ENCODE measurements at regions not wholly inside any gene's neighbourhood (a gene's known extent, or its start where the extent isn't known, plus 50 kb on each side); places are given as distances from the start of the nearest gene placed in this dataset.

- H4K20me1 ChIP-seq (ENCODE audit: low read length): no peaks in the 10 kb centered on the region
- no peaks in the 10 kb centered on the region for H3F3A ChIP-seq (ENCODE audit: low read length, unreplicated experiment)
- no peak for ATAC-seq
- ChIA-PET POLR2A (ENCODE audit: unreplicated experiment) (no interaction called here), CTCF (no interaction called here)
- no peak overlapping the region for H3K9ac ChIP-seq (ENCODE audit: low read length)
- no peak overlapping the region for H3K4me3 ChIP-seq (ENCODE audit: low read length)
- intact Hi-C loops (cut with micrococcal nuclease): no loop called here
- no peaks in the 10 kb centered on the region for H3K4me1 ChIP-seq (ENCODE audit: insufficient read depth, low read length)
- no peaks in the 10 kb centered on the region for H3K79me2 ChIP-seq (ENCODE audit: low read length)
- peaks cover 5% of the 10 kb centered on the region; the same call in 1 of the 2 replicates for H3K36me3 ChIP-seq (ENCODE audit: low read depth, low read length)
- no peak for DNase-seq
- no peak overlapping the region for H3K4me2 ChIP-seq (ENCODE audit: low read length)
- no peak for TF ChIP-seq EZH2phosphoT487 (IDR thresholded peaks at IDR 0.05; ENCODE audit: borderline replicate concordance, low read length)
- no peak for TF ChIP-seq EZH2 (IDR thresholded peaks at IDR 0.05; ENCODE audit: low read length, unreplicated experiment)
- TF ChIP-seq CTCF (conservative IDR thresholded peaks at IDR 0.05; ENCODE audit: low read depth, low read length): no peak
- no peaks in the 10 kb centered on the region for H3K27me3 ChIP-seq (ENCODE audit: low read length)
- H3K9me3 ChIP-seq (ENCODE audit: low read length): 0 out of 2 replicates have a peak, but pooled peaks cover 9% of the 10 kb centered on the region
- BruUV-seq (replicated peaks): no TSS peak
- H3K9me2 ChIP-seq (replicated peaks; ENCODE audit: low read length): no peaks in the 10 kb centered on the region
- no peak overlapping the region for H3K27ac ChIP-seq (ENCODE audit: low read length)
- H2AFZ ChIP-seq (ENCODE audit: low read length): no peak overlapping the region
Measured at GRCh38 chr1:214826619-214827018, 223.6 kb downstream of the CENPF start.

GRCh38 chr1:214827883-214828282 lies 224.9 kb downstream of the CENPF start:
- Histone ChIP-seq H3K36me3 (ENCODE audit: low read depth, low read length) (peaks cover 5% of the 10 kb centered on the region; the same call in 1 of the 2 replicates), H3K27ac (ENCODE audit: low read length) (no peak overlapping the region), H3K79me2 (ENCODE audit: low read length) (no peaks in the 10 kb centered on the region), H3K9ac (ENCODE audit: low read length) (no peak overlapping the region), H4K20me1 (ENCODE audit: low read length) (no peaks in the 10 kb centered on the region), H3K4me3 (ENCODE audit: low read length) (no peak overlapping the region), H3K4me1 (ENCODE audit: insufficient read depth, low read length) (peaks cover 1% of the 10 kb centered on the region; the same call in 1 of the 2 replicates), H3F3A (ENCODE audit: low read length, unreplicated experiment) (no peaks in the 10 kb centered on the region), H3K9me2 (replicated peaks; ENCODE audit: low read length) (no peaks in the 10 kb centered on the region), H2AFZ (ENCODE audit: low read length) (no peak overlapping the region), H3K27me3 (ENCODE audit: low read length) (no peaks in the 10 kb centered on the region), H3K4me2 (ENCODE audit: low read length) (no peak overlapping the region), H3K9me3 (ENCODE audit: low read length) (0 out of 2 replicates have a peak, but pooled peaks cover 9% of the 10 kb centered on the region)
- no TSS peak for BruUV-seq (replicated peaks)
- intact Hi-C loops (cut with micrococcal nuclease): no loop called here
- POLR2A ChIA-PET (ENCODE audit: unreplicated experiment): interaction anchor here (0.6 kb wide), 1 partner anchor 209 kb away, joined by 4 read pairs; no protein-coding TSS in a partner anchor
- TF ChIP-seq CTCF (conservative IDR thresholded peaks at IDR 0.05; ENCODE audit: low read depth, low read length) (no peak), EZH2phosphoT487 (IDR thresholded peaks at IDR 0.05; ENCODE audit: borderline replicate concordance, low read length) (no peak), EZH2 (IDR thresholded peaks at IDR 0.05; ENCODE audit: low read length, unreplicated experiment) (no peak)
- DNase-seq: no peak
- CTCF ChIA-PET: no interaction called here
- ATAC-seq: no peak

DNA sequence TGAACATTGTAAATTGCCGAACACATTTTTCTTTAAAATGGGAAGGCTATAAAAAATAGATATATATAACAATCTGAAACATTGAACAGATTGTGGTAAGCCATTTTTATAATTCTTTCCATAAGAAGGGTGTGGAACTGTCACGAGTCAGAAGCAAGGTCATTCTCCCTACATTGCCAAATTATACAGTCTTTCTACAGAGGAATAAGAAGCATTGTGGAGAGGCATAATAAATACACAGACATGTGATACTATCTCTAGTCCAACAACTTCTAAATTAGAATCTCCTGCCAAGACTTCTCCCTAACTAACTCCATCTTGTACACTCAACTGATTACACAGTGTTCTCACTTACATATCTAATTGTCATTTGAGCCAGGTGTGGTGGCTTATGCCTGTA lies 227.9 kb downstream of the CENPF start:
- peaks cover 5% of the 10 kb centered on the region; the same call in 1 of the 2 replicates for H3K36me3 ChIP-seq (ENCODE audit: low read depth, low read length)
- intact Hi-C loops (cut with micrococcal nuclease): no loop called here
- H3K9me3 ChIP-seq (ENCODE audit: low read length): 0 out of 2 replicates have a peak, but pooled peaks cover 9% of the 10 kb centered on the region
- no peak for TF ChIP-seq EZH2 (IDR thresholded peaks at IDR 0.05; ENCODE audit: low read length, unreplicated experiment)
- no peak for TF ChIP-seq EZH2phosphoT487 (IDR thresholded peaks at IDR 0.05; ENCODE audit: borderline replicate concordance, low read length)
- TF ChIP-seq CTCF (conservative IDR thresholded peaks at IDR 0.05; ENCODE audit: low read depth, low read length): no peak
- POLR2A ChIA-PET (ENCODE audit: unreplicated experiment): no interaction called here
- no TSS peak for BruUV-seq (replicated peaks)
- no peaks in the 10 kb centered on the region for H3F3A ChIP-seq (ENCODE audit: low read length, unreplicated experiment)
- no peak overlapping the region for H3K27ac ChIP-seq (ENCODE audit: low read length)
- no peaks in the 10 kb centered on the region for H3K79me2 ChIP-seq (ENCODE audit: low read length)
- no peak overlapping the region for H3K4me2 ChIP-seq (ENCODE audit: low read length)
- no peaks in the 10 kb centered on the region for H4K20me1 ChIP-seq (ENCODE audit: low read length)
- H3K4me3 ChIP-seq (ENCODE audit: low read length): no peak overlapping the region
- CTCF ChIA-PET: no interaction called here
- no peak overlapping the region for H2AFZ ChIP-seq (ENCODE audit: low read length)
- H3K27me3 ChIP-seq (ENCODE audit: low read length): no peaks in the 10 kb centered on the region
- H3K9ac ChIP-seq (ENCODE audit: low read length): no peak overlapping the region
- peak; percentile 18; the same call in 1 of the 2 replicates for ATAC-seq
- DNase-seq: no peak
- no peaks in the 10 kb centered on the region for H3K9me2 ChIP-seq (replicated peaks; ENCODE audit: low read length)
- H3K4me1 ChIP-seq (ENCODE audit: insufficient read depth, low read length): peaks cover 9% of the 10 kb centered on the region; the same call in 1 of the 2 replicates
